Activated effector memory CD4-positive, alpha-beta T cell treated with Interleukin-2 at 50 U/mL for 16 hours (primary cell): ENCODE measurements at regions not wholly inside any gene's neighbourhood (a gene's known extent, or its start where the extent isn't known, plus 50 kb on each side); places are given as distances from the start of the nearest gene placed in this dataset.

Experiments used
- DNase-seq: peaks from one replicate; pipeline ENCODE4 v3.0.0-alpha.2; 2020

- DNase-seq: no peak
Measured at GRCh38 chr4:1541449-1542225, 135.4 kb upstream of the NKX1-1 start.

GRCh38 chr4:1540601-1541375, 134.5 kb upstream of the NKX1-1 start:
- DNase-seq: no peak

DNA sequence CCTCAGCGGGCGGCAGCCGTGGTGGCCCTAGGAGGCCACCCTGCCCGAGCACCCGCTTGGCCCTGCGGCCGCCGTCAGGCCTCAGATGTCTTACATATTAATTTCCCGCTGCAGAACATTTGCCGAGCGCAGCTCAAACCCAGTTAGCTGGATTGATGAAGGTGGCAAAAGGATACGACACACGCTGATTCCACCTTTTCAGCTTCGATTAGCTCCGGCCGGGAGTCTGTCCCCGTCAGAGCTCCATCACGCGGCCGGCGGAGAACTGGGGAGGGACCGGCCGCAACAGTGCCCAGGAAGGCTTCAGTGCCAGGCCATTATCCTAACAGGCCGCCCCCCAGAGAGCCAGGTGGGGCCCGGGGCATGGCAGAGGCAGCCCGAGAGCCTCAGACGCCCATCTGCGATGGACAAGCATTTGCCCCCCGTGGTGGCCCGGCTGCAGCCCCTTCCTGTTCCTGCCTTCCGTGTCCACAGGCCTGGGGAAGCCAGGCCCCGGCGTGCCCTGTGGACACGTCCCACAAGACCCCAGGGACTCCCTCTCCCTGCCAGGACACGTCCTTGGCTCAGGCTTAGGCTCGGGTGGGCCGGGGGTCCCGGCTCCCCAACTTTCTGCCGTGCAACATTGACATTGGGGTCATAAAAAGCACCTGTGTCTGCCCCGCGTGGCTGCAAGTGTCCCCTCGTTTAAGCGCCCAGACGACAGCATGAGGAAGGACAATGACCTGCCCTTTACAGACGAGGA, 133.8 kb upstream of the NKX1-1 start:
- DNase-seq: no peak

- no peak for DNase-seq
Measured at GRCh38 chr4:1538941-1539772, 132.9 kb upstream of the NKX1-1 start.

DNA sequence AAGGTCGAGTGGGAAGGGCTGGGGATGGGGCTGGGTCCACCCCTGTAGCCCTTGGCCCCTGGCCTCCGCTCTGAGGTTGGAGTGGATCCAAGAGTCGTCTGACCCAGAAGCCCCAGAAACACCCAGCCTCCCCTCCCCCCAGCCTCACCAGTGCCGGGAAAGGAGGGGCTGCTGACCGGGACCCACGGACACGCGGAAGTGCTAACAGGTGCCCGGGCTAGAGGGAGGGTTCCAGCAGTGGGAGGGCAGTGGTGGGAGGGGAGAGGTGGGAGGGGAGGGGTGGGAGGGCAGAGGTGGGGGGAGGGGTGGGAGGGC, 131.8 kb upstream of the NKX1-1 start:
- DNase-seq: no peak

- no peak for DNase-seq
Measured at GRCh38 chr4:1537410-1538095, 131.3 kb upstream of the NKX1-1 start.

DNA sequence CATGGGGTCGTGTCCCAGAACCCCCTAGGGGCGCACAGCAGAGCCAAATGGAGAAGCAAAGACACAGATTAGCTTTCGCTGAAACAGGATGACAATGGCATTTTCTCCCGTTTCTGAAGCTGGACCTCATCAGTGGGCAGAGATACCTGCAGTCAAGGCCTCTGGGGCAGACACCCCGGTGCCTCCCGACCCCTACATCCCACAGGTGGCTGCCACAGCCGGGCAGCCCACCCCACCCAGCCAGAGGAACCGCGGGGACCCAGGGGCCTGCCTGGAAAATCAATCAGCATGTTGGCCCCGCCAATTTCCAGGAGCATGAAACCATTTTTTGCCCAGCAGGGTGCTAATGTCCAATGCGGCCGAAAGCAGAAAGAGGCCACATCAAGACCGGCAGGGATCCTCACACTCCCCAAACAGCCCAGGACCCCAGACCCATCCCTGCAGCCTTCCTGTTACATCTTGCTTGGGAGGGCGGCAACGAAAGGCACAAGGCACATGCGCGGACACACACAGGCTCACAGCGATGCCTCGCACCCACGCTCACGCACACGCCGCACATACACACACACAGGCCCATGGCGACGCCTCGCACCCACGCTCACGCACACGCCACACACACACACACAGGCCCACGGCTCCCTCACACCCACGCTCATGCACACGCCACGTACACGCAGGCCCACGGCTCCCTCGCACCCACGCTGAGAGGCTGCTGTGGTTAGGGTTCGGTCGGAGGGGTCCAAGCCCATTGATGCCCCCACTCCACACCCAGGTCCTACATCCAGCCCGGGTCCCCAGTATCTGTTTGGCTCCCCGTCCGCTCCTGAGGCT, 130.6 kb upstream of the NKX1-1 start:
- no peak for DNase-seq

GRCh38 chr4:1535926-1536578, 129.8 kb upstream of the NKX1-1 start:
- DNase-seq: no peak

GRCh38 chr4:1534876-1535526, 128.8 kb upstream of the NKX1-1 start:
- no peak for DNase-seq

DNA sequence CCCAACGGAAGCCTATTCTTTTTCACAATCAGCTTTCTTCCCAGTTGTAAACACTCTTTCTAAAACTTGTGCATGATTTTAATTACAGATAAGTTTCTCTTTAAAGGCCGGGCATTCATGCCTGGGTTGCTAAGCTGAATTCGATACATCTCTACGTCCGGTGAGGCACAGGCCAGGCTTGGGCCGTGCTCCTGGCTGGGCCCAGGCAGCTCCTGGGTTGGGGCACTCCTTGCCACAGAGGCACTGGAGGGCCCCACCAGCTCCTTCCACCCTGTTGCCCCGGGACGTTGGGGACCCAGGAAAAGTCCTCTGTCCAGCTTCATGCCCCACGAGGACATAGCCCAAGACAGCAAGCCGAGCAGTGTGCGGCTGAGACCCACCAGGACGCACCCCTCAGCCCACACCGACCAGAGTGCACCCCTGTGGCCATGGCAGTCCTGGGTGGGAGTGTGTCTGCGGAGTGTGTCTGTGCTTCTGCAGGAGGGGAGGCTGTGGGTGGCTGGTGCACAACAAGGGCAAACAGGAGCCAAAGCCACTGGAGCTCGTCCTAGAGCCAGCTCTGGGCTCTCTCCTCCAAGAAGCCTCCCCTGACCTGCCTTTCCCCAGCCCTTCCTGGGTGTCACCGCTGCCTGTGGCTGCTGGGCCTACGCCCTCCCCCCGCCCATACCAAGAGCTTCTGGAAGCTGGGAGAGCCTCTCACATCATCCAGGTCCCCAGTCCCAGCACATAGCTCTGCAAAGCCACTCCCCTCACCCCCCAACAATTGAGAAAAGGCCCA, 128.0 kb upstream of the NKX1-1 start:
- no peak for DNase-seq

DNA sequence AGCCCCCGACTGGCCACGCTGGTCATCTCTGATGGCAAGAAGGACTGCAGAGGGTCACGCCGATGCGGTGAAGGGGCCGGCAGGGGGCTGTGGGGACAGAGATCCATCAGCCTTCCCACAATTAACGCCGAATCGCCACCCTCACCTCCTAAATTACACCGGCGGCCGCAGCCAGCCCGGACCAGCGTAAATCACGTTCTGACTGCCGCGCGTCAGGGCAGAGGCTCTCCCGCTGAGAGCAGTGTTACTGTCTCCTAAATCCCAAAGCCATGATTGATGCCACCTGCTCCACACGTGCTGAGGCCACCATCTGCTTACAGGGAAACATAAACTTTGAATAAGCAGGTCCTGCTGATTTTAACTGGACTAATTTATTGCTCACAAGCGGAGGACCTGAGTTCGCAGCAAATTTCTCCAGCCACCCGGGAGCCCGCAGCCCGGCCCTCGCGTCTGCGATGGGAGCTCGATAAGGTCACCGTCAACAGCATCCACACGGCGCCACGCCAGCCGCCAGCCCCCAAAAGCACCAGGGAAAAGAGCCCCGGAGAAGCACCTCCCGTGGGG, 127.3 kb upstream of the NKX1-1 start:
- no peak for DNase-seq

DNA sequence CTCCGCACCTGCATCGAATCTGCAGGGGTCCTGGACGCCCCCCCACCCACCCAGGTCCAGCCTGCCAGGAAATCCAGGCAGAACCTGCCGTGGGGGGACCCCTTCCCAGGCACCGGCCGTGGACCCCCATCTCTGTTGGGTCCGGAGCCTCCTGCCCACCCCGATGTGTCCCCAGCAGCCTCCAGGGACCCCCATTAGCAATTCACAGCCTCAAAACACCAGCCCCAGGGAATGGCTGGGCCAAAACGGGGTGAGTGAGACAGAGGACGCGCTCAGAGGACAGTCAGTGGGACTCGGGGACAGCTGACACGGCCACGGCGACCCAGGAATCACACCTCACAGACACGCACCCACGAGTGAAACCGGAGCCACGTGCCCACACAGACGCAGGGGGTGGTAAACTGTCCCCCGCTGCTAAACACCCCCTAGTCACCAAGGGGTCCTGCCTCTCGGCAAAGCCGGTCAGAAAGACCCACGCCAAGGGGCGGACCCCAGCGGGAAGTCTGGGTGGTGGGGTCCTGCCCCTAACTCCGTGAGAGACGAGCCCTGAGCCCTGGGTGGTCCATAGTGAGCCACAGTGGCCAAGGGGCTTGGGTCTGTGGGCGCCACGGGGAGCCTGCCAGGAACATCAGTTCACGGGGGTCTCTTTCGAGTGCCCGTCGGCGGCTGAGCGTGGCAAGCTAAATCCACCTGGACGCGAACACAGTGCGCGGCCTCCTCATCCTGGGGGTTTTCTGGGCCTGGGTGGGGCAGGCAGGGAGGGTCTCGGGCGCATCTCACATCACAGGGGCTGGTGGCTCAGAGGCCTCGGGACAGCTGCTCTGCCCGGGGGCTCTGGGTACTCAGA, 126.5 kb upstream of the NKX1-1 start:
- DNase-seq: no peak

GRCh38 chr4:1531683-1532548, 125.7 kb upstream of the NKX1-1 start:
- DNase-seq: no peak

- no peak for DNase-seq
Measured at GRCh38 chr4:1530356-1530755, 124.1 kb upstream of the NKX1-1 start.

DNA sequence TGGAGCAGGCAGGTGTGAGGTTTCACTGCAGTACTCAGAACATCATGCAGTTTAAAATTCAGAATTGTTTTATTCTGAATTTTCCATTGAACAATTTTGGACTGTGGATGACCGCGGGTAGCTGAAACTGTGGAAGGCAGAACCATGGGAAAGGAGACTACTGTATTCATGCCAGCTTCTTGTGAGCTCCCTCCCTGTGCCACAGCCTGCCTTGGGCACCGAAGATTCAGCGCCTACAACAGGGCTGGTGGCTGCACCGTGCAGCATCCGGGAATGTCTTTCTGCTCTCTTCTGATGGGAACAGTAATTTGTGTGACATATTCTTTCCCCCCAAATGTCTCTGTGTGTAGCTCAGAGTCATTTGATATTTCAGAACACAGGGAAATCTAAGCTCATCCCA, 118.5 kb upstream of the NKX1-1 start:
- DNase-seq: no peak

DNA sequence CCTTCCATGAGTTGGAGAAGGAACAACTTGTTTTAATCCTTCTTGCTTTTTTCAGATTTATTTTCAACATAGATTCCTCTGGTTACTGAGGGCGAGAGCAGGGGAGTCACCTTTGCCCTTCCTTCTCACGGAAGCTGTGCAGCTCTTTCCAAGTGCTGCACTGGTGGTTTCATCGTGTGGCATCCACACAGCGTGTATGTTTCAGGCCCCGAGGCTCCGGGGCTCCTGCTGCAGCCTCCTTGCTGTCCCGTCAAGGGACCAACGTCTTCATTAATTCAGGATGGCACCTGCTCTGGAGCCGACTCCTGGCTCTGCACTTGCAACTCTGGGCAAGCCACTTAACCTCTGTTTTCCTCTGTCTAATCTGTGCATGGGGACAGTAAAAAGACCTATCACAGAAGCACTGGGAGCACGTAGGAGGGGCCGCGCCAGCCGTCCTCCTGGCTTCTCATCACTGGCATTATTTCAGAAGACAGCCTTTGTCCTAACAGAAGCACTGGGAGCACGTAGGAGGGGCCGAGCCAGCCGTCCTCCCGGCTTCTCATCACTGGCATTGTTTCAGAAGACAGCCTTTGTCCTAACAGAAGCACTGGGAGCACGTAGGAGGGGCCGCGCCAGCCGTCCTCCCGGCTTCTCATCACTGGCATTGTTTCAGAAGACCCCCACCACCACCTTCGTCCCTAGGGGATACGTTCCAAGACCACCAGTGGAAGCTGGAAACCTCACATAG, 117.8 kb upstream of the NKX1-1 start:
- DNase-seq: no peak
